Cerebellar cortex (tissue), 1 donor: ENCODE measurements at regions not wholly inside any gene's neighbourhood (a gene's known extent, or its start where the extent isn't known, plus 50 kb on each side); places are given as distances from the start of the nearest gene placed in this dataset.

ENCODE experiments used
- DNase-seq: peaks from one replicate; pipeline ENCODE4 v3.0.0-alpha.2; 2015; ENCODE audit warnings: low spot score

- DNase-seq = peak; percentile 9
Measured at GRCh38 chr15:31510057-31510456, 183.4 kb downstream of the KLF13 start.

DNA sequence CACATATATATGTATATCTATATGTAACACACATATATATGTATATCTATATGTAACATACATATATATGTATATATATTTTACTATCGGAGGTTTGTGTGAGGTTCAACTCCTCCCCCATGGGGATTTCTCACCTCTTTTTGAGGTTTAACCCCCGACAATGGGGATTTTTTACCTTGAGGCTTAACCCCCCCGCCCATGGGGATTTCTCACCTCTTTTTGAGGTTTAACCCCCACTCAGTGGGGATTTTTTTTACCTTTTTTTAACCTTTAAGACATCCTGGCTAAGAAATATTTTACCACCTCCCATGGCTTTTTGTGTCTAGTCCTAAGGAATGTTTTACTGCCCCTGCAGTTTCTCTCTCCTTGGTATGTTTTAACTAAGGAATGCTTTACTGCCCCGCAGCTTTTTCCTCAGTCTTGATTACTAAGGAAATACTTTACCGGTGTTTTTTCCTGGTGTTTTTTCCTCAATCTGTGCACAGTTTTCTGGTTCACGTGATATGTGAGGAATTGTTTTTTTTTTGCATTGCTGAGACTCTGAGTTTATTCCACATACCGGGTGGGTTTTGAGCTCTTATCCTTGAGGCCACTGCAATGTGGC is 185.2 kb downstream of the KLF13 start:
- no peak for DNase-seq

DNA sequence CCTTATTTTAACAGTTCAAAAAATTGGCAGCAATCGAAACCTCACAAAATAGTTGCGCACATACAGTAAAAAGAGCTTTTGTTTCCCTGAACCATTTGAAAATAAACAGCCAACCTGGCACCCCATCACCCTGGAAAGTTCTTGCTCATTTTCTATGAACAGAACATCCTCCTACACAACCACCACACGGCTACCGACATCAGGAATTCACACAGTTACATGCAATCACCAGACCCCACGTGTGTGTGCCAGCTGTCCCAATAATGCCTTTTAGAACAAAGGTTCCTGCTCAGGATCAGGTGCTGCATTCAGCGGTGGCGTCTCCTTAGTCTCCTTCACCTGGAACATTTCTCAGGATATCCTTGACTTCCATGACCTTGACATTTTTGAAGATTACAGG is 186.5 kb downstream of the KLF13 start:
- no peak for DNase-seq

DNA sequence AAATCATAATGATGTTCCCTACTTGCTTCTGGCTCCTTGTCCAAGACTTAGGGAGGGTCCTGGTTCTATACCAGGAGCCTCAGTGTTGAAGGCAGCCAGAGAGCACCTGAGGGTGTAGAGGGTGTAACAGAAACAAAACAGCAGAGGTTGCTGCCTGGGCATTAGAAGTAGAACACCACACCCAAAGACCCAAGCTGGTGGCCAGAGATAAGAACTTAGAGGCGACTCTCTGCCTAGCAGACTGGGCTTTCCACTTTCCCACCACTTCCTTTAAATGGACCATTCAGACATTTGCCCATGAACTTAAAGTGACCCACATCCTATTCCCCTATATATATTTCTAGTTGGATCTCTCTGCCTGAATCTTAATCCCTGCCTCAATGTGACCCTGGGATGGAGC is 189.8 kb downstream of the KLF13 start:
- no peak for DNase-seq

DNA sequence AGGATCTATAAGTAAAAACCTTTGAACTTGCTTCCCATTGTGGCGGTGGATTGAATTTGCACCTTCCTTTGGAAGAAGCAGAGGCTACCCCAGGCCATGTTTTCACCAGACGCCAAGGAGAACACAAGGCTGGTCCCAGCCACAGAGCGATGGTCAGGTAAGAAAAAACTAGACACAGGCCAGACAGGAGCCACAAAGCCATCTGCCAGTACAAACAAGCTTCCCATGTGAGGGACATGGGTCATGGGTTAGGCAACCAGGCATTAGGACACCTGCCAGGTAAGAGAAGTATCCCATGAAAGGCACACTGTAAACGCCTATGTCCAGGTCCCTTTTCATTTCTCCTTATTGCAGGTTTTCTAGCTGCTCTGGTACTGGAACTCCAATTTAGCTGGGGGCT is 190.2 kb downstream of the KLF13 start:
- DNase-seq = no peak

DNA sequence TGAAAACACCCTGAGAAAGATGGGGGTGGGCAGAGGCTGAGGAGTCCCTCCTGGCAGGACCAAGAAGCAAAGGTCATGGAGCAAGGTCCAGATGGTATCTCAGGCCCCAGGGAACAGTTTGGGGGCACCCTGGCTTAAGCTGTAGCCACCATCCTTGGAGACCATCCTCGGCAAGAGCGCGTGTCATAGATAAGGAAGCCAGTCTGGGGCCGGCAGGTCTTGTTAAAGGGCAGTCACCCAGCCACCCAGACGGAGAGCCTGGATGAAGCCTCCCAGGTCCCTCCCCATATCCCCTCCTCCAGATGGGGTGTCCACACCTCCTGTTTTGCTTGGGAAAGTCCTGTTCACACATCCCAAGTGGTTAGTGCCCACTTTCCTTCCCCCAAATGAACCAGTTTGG is 191.1 kb downstream of the KLF13 start:
- no peak for DNase-seq

- no peak for DNase-seq
Measured at GRCh38 chr15:31522028-31522427, 195.4 kb downstream of the KLF13 start.

- DNase-seq = no peak
Measured at GRCh38 chr15:31523027-31523654, 196.5 kb downstream of the KLF13 start.

DNA sequence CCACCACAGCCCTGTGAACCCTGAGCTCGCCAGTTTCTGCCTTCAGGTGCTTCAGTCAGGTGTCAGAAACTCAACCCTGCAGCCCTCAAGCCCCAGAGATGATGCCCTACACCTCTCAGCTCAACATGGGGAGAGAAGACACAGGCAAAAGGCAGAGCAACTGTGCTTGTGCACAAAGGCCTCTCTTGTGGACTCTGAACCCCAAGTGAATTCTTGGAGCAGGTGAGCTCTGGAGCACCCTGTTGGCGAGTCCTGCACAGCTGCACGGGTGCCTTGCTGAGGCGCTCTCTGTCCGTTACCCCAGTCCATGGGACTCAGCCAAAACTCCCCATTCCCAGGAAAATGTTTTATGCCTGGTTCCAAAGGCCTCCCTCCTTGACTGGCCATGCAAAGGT is 197.0 kb downstream of the KLF13 start:
- DNase-seq = no peak

- DNase-seq = no peak
Measured at GRCh38 chr15:31525185-31525695, 198.6 kb downstream of the KLF13 start.

GRCh38 chr15:31525988-31526665 is 199.5 kb downstream of the KLF13 start:
- DNase-seq = no peak

DNA sequence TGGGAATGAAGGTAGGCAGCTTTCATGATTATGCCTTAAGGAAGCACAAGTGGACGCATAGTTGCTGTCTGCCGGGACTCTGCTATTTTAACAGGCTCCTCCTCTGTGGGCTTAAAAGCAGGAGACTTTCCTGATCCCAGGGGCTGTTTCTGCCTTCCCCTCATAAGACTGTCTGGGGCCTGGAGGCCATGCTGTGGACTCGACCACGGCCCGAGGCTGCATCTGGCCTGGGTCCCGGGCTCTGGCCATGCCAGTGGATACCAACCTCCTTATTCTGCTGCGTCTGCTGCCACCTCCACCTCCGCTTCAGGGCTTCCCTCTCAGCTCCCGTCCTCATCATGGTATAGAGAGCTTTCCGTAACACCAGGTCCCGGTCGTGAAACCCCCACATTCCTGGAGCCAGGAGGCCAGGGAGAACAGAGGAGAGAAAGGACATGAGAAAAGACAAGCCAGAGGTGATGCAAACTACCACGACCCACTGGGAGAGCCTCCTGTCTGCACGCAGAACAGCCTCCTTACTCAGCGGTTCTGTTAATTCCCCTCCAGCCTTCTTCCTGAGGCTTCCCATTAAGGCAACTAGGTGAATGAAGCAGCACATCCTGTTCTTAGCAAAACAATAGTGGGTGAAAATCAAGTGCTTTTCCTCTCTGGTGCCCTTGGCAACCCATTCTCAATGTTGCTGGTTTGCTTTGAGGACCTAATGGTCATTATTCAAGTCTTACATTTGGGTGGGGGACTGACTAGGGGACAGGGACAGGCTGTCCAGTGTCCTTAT is 200.5 kb downstream of the KLF13 start:
- no peak for DNase-seq

- no peak for DNase-seq
Measured at GRCh38 chr15:31528846-31529245, 202.2 kb downstream of the KLF13 start.

GRCh38 chr15:31537770-31538592 is 211.3 kb downstream of the KLF13 start:
- DNase-seq = no peak

DNA sequence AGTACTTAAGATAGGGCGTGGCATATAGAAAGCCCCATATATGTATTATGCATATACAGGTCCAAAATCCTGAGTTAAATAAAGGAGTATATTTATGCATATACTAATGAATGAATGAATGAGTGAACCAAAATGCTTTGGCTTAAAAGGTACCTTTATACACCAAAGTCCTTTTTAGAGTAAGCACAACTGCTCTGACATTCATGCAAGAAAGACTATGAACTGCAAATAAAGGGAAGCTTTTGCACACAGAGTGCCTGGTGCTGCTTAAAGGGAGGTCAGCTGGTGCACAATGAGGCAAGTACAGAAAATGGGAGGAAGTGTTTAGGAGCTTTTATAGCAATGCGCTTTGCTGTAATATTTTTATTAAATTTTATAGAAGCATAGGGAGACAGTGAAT is 214.0 kb downstream of the KLF13 start:
- no peak for DNase-seq

- DNase-seq = no peak
Measured at GRCh38 chr15:31544361-31544760, 217.7 kb downstream of the KLF13 start.

- DNase-seq = no peak
Measured at GRCh38 chr15:31545257-31545656, 218.6 kb downstream of the KLF13 start.

DNA sequence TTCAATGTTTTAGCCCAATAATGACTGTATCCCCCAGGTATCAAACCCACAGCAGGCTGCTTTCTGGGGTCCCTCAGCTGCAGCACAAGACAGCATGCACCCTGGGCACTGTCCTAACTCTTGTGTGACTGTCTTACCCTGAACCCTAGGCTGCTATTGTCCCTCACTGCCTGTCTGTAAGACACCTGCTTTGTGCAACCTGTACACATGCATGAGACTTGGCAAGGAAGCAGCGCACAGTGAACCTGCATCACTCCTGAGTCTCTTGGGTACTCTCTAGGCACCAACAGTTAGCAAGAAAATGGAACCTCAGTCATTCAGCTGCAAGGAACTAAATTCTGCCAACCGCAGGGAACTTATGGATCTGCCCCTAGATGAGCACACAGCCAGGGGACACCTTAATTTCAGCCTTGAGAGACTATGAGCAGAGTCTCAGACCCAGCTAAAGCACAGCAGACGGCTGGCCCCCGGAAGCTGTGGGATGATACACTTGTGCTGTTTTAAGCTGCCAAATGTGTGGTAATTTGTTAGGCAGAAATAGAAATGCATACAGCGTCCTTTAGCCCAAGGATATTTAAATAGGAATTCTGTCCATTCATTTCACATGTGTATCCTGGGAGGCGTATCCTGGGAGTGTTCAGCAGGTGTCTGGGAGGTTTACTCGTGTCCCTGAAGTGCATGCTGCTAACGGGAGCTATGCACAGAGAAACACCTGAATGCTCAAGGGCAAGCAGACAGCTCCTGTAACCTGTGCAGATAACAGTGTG is 223.8 kb downstream of the KLF13 start:
- DNase-seq = peak; percentile 36

DNA sequence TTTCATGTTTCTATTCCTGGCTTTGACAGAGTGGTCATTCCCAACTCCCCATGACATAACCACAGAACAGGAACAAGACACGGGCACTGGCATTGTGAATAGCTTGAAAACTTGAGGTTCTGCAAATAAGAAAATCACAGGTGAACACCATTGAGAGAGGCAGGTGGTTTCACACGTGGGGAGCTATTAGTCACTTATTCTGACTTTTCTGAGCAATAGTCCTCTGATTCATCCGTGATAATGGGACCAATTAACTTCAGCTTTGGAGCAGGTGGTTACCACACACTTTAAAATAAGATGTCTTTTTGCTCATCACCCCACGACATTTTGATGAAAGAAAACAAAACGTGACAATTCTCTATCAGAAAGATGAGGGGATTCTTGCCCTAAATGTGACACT is 224.7 kb downstream of the KLF13 start:
- no peak for DNase-seq

DNA sequence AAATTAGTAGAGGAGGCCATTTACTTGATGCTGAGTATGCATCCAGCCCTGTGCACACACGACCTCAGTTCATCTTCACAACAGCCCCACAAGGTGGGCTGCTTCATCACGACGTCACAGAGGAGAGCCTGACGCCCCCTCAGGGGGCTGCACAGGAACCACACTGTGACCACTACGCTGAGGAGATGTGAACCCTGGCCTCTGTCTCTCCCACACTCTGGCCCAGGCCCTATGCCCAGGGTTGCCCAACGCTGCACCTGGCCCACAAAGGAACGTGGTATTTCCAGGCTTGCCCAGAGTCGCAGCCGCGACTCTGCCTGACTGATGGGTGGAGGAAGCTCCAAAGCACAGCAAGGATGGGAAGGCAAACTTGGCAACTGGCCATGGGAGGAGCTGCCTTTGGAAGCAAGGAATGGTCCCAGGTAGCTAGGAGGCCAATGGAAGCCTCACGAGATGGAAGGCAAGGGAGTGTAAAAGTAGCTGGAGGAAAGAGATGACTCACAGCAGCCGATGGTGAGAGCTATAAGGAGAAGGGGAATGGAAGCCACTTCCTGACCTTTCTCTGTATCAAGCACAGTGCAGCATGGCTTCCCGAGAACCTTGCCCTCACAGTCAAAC is 226.0 kb downstream of the KLF13 start:
- DNase-seq = peak; percentile 17

DNA sequence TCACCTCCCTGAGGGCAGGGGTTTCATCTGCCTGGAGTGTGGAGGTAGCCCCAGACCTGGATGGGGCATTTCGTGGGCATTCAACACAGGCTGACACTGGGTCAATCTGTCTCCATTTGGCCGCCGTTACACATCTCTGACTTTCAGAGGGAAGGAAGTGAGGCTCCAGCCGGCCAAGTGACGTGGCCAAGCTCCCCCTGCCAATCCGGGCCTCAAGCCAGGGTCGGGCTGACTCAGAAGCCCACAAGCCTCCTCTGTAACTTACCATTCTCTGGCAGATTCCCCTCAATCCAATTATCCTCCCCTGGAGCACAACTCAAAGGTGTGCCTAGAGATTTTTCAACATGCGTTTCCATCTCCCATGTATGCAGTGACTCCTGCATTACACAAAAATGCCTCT is 227.6 kb downstream of the KLF13 start:
- DNase-seq = peak; percentile 58
